Muscle of back (tissue), 3 donors: ENCODE measurements at regions not wholly inside any gene's neighbourhood (a gene's known extent, or its start where the extent isn't known, plus 50 kb on each side); places are given as distances from the start of the nearest gene placed in this dataset.

Source experiments
- DNase-seq, 3 donors: peaks; one replicate each; pipeline versions ENCODE4 v3.0.0 to v3.0.0-alpha.2; 2013

- no peak for DNase-seq
These were observed 177.2 kb upstream of the TENM3 start for GRCh38 chr4:182066037-182066436.

- no peak for DNase-seq
These were observed 175.4 kb upstream of the TENM3 start for GRCh38 chr4:182067828-182068227.

- no peak for DNase-seq
These were observed 174.3 kb upstream of the TENM3 start for GRCh38 chr4:182068920-182069319.

- no peak for DNase-seq
These were observed 169.9 kb upstream of the TENM3 start for GRCh38 chr4:182073278-182073677.

- peak in 1 of 3 donors; percentile 5 for DNase-seq
These were observed 169.1 kb upstream of the TENM3 start for GRCh38 chr4:182074139-182074538.

GRCh38 chr4:182074810-182075209 lies 168.4 kb upstream of the TENM3 start:
- no peak for DNase-seq

GRCh38 chr4:182082910-182083309 lies 160.3 kb upstream of the TENM3 start:
- no peak for DNase-seq

GRCh38 chr4:182083671-182084410 lies 159.4 kb upstream of the TENM3 start:
- no peak for DNase-seq

- peak in 2 of 3 donors; percentile 4 to 78 for DNase-seq
These were observed 158.1 kb upstream of the TENM3 start for GRCh38 chr4:182085051-182085480.

GRCh38 chr4:182089326-182089725 lies 153.9 kb upstream of the TENM3 start:
- no peak for DNase-seq

- no peak for DNase-seq
These were observed 153.0 kb upstream of the TENM3 start for GRCh38 chr4:182090186-182090585.

GRCh38 chr4:182091128-182091527 lies 152.1 kb upstream of the TENM3 start:
- DNase-seq: no peak

- DNase-seq: no peak
These were observed 149.8 kb upstream of the TENM3 start for GRCh38 chr4:182093431-182093831.

GRCh38 chr4:182093935-182094334 lies 149.3 kb upstream of the TENM3 start:
- no peak for DNase-seq

- DNase-seq: no peak
These were observed 141.6 kb upstream of the TENM3 start for GRCh38 chr4:182101618-182102017.

GRCh38 chr4:182102576-182102975 lies 140.6 kb upstream of the TENM3 start:
- DNase-seq: no peak

- no peak for DNase-seq
These were observed 139.4 kb upstream of the TENM3 start for GRCh38 chr4:182103614-182104319.

- no peak for DNase-seq
These were observed 137.8 kb upstream of the TENM3 start for GRCh38 chr4:182105416-182105815.

- DNase-seq: no peak
These were observed 135.3 kb upstream of the TENM3 start for GRCh38 chr4:182107931-182108330.

GRCh38 chr4:182111586-182111985 lies 131.6 kb upstream of the TENM3 start:
- DNase-seq: no peak

- no peak for DNase-seq
These were observed 129.4 kb upstream of the TENM3 start for GRCh38 chr4:182113779-182114178.

GRCh38 chr4:182124359-182124758 lies 118.8 kb upstream of the TENM3 start:
- DNase-seq: no peak

- no peak for DNase-seq
These were observed 117.1 kb upstream of the TENM3 start for GRCh38 chr4:182126096-182126495.

GRCh38 chr4:182126603-182127002 lies 116.6 kb upstream of the TENM3 start:
- no peak for DNase-seq
